Subcutaneous abdominal adipose tissue (tissue), 5 donors: ENCODE measurements at regions not wholly inside any gene's neighbourhood (a gene's known extent, or its start where the extent isn't known, plus 50 kb on each side); places are given as distances from the start of the nearest gene placed in this dataset.

Experiments
- H3K27ac ChIP-seq: one replicate; pipeline ENCODE4 v1.7.0; 2013; ENCODE audit warnings: low read depth, mild to moderate bottlenecking, inconsistent platforms, low read length, moderate library complexity
- H3K27me3 ChIP-seq, 5 donors: one replicate each; pipeline ENCODE4 v1.7.0; 2013; ENCODE audit warnings: low read length in 5 of 5, inconsistent platforms in 1 of 5; ENCODE audit not compliant: control insufficient read depth in 5 of 5, insufficient read depth in 4 of 5
- H3K36me3 ChIP-seq, 5 donors: one replicate each; pipeline ENCODE4 v1.7.0; 2013; ENCODE audit warnings: low read length in 5 of 5; ENCODE audit not compliant: control insufficient read depth in 5 of 5, insufficient read depth in 5 of 5
- H3K4me1 ChIP-seq, 5 donors: one replicate each; pipeline ENCODE4 v1.7.0; 2013; ENCODE audit warnings: low read length in 5 of 5, mild to moderate bottlenecking in 3 of 5, moderate library complexity in 1 of 5; ENCODE audit not compliant: control insufficient read depth in 5 of 5, insufficient read depth in 5 of 5
- H3K4me3 ChIP-seq, 5 donors: one replicate each; pipeline ENCODE4 v1.7.0; 2013; ENCODE audit warnings: low read length in 5 of 5, low read depth in 1 of 5
- H3K9ac ChIP-seq, 5 donors: one replicate each; pipeline ENCODE4 v1.7.0; 2013; ENCODE audit warnings: low read length in 5 of 5, mild to moderate bottlenecking in 4 of 5, moderate library complexity in 3 of 5
- H3K9me3 ChIP-seq, 5 donors: one replicate each; pipeline ENCODE4 v1.7.0; 2013; ENCODE audit warnings: low read length in 5 of 5; ENCODE audit not compliant: control insufficient read depth in 5 of 5
- donor health status: healthy.
- donor health status: healthy.
- donor health status: healthy.
- donor health status: healthy.
- donor health status: healthy.

DNA sequence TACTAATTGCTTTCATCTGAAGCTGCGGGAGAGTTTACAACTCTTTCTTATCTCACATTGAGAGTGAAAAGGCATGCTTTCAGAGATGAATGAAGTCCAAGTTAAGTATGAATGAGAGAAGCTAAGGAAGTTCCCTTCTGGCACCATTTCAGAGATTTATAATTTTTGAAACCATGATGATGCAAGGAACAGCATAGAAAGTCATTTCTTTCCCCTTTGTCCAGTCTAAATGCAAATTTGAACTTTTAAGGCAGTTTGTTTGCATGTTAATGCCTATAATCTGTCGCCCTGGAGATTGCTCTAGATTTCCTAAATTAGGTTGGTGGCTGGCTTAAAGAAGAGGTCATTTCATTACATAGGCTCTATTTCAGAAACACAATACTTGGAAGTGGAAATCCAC lies 594.8 kb upstream of the GOT2 start:
- Histone ChIP-seq H3K4me3 (no peak overlapping the region), H3K36me3 (no peaks in the 10 kb centered on the region), H3K9ac (no peak overlapping the region), H3K27ac (no peak overlapping the region), H3K9me3 (no peaks in the 10 kb centered on the region), H3K27me3 (no peaks in the 10 kb centered on the region), H3K4me1 (no peaks in the 10 kb centered on the region)

DNA sequence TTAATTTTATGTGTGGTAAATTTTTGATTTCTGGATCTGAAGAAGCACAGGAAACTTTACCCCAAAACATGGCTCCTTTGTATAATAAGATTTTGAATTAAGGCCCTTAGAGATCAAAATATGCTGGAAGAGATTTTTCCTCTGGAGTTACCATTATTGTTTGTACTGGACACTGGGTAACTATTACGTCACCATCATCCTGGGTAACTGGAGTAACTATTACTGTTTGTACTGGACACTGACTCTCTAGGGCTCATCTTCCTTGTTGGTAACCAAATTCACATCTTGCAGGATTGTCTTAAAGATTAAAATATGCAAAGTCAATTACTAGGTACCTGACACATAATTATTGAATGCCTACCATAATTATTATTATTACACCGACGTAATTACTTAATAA lies 593.8 kb upstream of the GOT2 start:
- H3K27me3 ChIP-seq: no peaks in the 10 kb centered on the region

DNA sequence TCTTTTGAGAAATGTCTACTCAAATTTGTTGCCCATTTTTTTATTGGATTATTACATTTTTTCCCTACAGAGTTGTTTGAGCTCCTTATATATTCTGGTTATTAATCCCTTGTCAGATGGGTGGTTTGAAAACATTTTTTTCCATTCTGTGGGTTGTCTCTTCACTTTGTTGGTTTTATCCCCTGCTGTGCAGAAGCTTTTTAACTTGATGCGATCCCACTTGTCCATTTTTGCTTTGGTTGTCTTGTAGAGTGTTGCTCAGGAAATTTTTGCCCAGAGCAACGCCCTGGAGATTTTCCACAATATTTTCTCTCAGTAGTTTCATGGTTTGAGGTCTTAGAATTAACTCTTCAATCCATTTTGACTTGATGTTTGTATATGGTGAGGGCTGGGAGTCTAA lies 592.8 kb upstream of the GOT2 start:
- no peaks in the 10 kb centered on the region for H3K27me3 ChIP-seq
- no peaks in the 10 kb centered on the region for H3K4me1 ChIP-seq
- no peak overlapping the region for H3K27ac ChIP-seq
- H3K36me3 ChIP-seq: no peaks in the 10 kb centered on the region
- no peaks in the 10 kb centered on the region for H3K9me3 ChIP-seq
- H3K4me3 ChIP-seq: no peak overlapping the region
- no peak overlapping the region for H3K9ac ChIP-seq

More for the DNA sequence above, 593.8 kb upstream of the GOT2 start:
- Histone ChIP-seq H3K4me3 (no peak overlapping the region), H3K36me3 (no peaks in the 10 kb centered on the region), H3K9ac (no peak overlapping the region), H3K27ac (no peak overlapping the region), H3K4me1 (no peaks in the 10 kb centered on the region), H3K9me3 (no peaks in the 10 kb centered on the region)

DNA sequence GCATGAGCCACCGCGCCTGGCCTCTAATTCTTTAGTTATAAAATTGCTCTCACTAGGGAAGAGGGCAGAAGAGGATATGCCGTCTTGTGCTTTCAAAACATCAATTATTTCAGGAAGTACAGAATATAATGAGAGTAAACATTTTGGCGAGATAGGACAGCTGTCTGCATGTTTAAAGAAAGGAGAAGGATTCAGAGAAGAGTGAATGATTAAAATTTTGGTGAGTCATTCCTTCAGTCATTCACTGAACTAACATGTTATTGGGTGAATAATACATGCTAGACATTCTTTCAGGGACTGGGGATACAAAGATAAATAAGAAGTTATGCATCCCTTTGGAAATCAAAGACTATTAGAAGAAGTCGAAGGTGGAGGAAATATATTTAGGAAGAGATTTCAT lies 590.3 kb upstream of the GOT2 start:
- Histone ChIP-seq H3K4me1 (no peaks in the 10 kb centered on the region), H3K27ac (no peak overlapping the region), H3K27me3 (peaks cover 0 to 3% (median 0%) of the 10 kb centered on the region in 5 donors), H3K9ac (no peak overlapping the region), H3K36me3 (no peaks in the 10 kb centered on the region), H3K4me3 (no peak overlapping the region), H3K9me3 (no peaks in the 10 kb centered on the region)

DNA sequence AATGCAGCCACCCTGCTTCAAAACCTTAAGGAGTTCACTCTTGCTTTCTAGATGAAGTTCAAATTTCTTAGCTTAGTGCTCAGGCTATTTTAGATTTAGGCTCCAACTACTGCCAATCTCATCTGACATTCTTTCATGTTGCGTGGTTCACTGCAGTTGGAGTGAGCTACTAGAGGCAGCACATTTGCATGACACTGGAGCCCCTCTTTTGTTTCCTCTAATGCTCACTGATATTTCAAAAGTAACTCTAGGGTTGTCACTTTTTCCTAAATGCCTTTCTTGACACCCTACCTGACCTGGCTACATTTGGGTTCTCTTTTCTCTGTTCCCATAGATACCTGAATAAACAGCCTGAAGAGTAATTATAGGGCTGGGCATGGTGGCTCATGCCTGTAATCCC lies 586.5 kb upstream of the GOT2 start:
- H3K4me1 ChIP-seq: no peaks in the 10 kb centered on the region
- H3K27ac ChIP-seq: no peak overlapping the region
- H3K36me3 ChIP-seq: no peaks in the 10 kb centered on the region
- no peaks in the 10 kb centered on the region for H3K9me3 ChIP-seq
- H3K9ac ChIP-seq: no peak overlapping the region
- H3K4me3 ChIP-seq: no peak overlapping the region
- peaks cover 0 to 3% (median 0%) of the 10 kb centered on the region in 5 donors for H3K27me3 ChIP-seq

DNA sequence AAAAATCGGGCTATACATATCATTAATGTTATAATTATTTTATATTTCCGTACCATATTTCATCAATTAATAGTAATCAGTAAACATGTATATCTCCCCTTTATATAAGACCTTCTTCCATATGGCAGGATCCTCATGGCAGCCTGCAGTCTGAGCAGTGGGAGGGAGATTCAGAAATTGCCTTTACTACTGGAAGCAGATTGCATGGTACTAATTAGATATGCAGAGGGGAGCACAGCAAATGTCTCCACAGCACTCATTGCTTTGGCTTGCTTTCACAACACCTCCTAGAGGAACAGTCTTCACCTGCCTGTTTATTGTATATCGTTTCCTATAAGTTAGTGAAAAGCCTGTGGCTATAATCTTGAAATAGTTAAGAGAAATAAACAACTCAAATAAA lies 585.8 kb upstream of the GOT2 start:
- no peaks in the 10 kb centered on the region for H3K9me3 ChIP-seq
- no peak overlapping the region for H3K4me3 ChIP-seq
- no peaks in the 10 kb centered on the region for H3K36me3 ChIP-seq
- H3K9ac ChIP-seq: no peak overlapping the region
- peaks cover 0 to 3% (median 0%) of the 10 kb centered on the region in 5 donors for H3K27me3 ChIP-seq
- no peak overlapping the region for H3K27ac ChIP-seq
- no peaks in the 10 kb centered on the region for H3K4me1 ChIP-seq

DNA sequence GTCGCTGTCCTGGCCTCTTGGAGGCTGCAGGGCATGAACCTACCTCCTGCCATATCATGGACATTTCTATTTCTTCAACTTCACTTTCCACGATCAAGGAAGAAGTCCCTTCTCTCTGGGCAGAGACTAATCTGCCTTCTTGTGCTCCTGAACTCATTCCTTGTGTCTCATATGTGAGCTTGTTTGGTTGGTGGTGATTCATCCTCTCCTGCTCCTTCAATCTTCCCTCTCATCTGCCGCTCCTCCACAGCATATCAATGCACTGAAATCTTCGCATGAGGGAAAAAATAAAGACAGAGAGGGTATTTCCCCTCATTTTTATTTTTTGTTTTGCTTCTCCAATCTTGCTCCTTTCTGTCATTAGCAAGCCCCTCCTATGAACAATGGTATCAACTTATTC lies 571.7 kb upstream of the GOT2 start:
- H3K4me1 ChIP-seq: no peaks in the 10 kb centered on the region
- H3K36me3 ChIP-seq: no peaks in the 10 kb centered on the region
- H3K9ac ChIP-seq: no peak overlapping the region
- no peak overlapping the region for H3K4me3 ChIP-seq
- no peaks in the 10 kb centered on the region for H3K27me3 ChIP-seq
- H3K9me3 ChIP-seq: no peaks in the 10 kb centered on the region
- H3K27ac ChIP-seq: no peak overlapping the region

DNA sequence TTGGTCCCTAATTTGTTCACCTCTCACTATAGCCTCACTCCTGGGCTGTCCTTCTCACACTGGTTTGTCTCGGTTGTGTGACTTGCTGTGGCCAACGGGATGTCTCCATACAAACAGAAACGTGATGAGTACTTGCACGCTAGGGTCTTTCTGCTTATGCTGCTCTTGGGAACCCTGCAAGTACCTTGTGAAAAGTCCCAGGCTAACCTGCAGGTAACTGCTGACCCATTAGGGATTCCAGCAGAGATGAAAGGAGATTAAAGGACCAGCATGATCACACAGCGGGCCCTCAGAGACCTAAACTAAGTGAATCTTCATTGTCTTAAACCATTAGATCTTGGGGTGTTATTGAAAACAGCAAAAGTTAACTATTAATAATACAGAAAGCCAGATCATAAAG lies 562.8 kb upstream of the GOT2 start:
- Histone ChIP-seq H3K36me3 (no peaks in the 10 kb centered on the region), H3K27me3 (no peaks in the 10 kb centered on the region), H3K4me1 (peaks cover 0 to 5% (median 0%) of the 10 kb centered on the region in 5 donors), H3K9ac (no peak overlapping the region), H3K9me3 (no peaks in the 10 kb centered on the region), H3K27ac (no peak overlapping the region), H3K4me3 (no peak overlapping the region)

DNA sequence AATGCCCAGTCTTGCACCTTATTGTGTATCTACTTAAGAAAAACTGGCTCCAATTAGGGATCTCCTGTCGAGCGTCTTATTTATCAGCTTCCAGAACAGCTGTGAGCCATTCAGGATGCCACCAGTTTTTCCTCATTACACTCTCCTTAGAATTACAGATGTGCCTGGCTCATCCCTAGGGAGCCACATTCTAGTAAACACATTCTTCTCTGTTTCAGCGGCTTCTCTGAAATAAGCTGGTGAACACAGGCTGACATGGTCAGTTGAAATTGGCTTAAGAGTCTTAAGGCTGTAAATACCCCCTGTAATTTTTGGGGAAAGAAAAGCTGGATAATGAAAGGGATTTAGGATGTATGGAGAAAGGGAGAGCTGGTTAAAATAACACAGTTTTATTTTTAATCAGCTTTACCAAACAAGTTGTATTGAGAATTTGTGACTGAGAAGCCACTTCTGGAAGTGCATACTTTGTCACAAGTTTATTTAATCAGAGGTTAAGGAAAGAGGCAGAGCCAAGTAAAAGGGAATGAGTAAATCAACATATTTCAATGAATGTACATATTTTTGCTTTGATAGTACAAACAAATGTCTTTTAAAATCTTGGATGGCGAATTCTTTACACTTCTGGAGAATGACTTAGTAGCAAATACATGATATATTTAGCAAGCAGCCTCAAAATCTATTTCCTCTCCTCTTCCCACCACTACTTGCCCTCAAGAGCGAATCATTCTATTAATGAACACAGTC lies 562.0 kb upstream of the GOT2 start:
- no peak overlapping the region for H3K9ac ChIP-seq
- H3K9me3 ChIP-seq: no peaks in the 10 kb centered on the region
- no peak overlapping the region for H3K27ac ChIP-seq
- H3K4me1 ChIP-seq: peaks cover 0 to 5% (median 0%) of the 10 kb centered on the region in 5 donors
- H3K36me3 ChIP-seq: no peaks in the 10 kb centered on the region
- no peak overlapping the region for H3K4me3 ChIP-seq
- no peaks in the 10 kb centered on the region for H3K27me3 ChIP-seq

DNA sequence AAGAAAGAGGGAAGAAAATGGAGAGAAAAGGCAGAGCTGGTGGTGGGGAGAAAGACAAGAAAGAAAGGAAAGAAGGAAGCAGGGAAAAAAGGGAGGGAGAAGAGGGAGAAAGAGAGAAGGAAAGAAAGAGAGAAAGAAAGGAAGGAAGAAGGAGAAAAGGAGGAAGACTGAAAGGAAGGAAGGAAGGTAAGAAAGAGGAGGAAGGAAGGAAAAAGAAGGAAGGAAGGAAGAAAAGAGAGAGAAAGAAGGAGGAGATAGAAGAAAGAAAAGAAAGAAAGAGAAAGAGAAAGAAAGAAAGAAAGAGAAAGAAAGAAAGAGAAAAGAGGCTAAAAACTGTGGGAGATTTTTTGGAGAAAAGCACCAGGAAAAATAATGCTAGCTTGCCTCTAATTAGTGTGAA lies 561.4 kb upstream of the GOT2 start:
- Histone ChIP-seq H3K9me3 (no peaks in the 10 kb centered on the region), H3K9ac (no peak overlapping the region), H3K27ac (no peak overlapping the region), H3K36me3 (no peaks in the 10 kb centered on the region), H3K27me3 (no peaks in the 10 kb centered on the region), H3K4me1 (peaks cover 0 to 5% (median 0%) of the 10 kb centered on the region in 5 donors), H3K4me3 (no peak overlapping the region)
